Fibroblast of peridontal ligament (primary cell): ENCODE measurements at regions not wholly inside any gene's neighbourhood (a gene's known extent, or its start where the extent isn't known, plus 50 kb on each side); places are given as distances from the start of the nearest gene placed in this dataset.
A peak's percentile ranks its signal among the peaks of the same experiment; 100 is the strongest.

Experiments used
- DNase-seq: peaks from one replicate; pipeline ENCODE4 v3.0.0-alpha.2; 2010; ENCODE audit errors: extremely low read depth

- peak; percentile 66 for DNase-seq
Observed at GRCh38 chr9:73753171-73753570, 601.5 kb downstream of the ANXA1 start.

DNA sequence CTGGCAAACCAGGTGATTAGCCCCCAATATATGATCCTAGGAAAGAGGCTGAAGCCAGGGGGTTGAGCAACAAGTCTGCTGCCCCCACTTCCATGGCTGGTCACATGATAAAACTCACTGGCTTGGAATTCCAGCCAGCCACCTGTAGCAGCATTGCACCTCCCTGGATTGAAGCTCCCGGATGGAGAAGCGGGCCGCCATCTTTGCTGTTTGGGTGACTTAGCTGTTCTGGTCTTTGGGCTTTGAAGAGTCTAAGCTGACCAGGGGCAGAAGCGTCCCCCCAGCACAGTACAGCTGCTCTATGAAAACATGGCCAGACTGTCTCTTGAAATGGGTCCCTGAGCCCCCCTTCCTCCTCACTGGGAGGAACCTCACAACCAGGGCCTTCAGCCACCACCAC lies 610.2 kb downstream of the ANXA1 start:
- DNase-seq: no peak

GRCh38 chr9:73773896-73774295 lies 622.2 kb downstream of the ANXA1 start:
- no peak for DNase-seq

DNA sequence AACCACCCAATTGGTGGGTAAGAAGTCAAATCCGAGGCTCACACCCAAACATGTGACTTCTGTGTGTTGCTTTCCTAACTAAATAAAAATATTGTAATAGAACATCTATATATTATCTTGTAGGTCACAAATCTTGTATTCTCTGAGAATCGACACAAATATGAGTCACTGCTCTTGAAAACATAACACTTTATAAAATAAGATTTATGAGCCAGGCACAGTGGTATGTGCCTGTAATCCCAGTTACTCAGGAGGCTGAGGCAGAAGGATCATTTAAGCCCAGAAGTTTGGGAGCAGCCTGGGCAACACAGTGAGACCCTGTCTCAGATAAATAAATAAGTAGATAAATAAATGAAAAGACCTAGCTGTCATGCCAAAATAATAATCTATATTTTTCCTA lies 624.1 kb downstream of the ANXA1 start:
- peak; percentile 49 for DNase-seq

- peak; percentile 98 for DNase-seq
Observed at GRCh38 chr9:73780916-73781315, 629.3 kb downstream of the ANXA1 start.

GRCh38 chr9:73782166-73782565 lies 630.5 kb downstream of the ANXA1 start:
- DNase-seq: peak; percentile 86

DNA sequence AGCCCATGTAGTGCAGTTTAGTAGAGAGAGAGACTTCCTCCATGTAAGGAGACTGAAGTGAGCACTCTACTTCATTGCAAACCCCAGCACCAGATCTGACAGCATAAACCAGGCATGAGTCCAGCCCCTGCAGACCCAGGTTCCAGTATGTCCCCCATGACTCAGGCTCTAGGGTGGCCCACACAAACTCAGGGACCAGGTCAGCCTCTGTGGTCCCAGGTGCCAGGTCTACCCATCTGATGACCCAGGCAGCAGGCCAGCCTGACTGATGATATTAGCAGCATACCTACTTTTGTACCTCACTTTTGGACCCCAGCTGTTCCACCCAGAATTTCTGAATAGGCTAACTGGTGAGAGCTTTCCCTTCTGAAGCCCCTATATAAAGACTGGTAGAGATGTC lies 647.8 kb downstream of the ANXA1 start:
- DNase-seq: no peak

DNA sequence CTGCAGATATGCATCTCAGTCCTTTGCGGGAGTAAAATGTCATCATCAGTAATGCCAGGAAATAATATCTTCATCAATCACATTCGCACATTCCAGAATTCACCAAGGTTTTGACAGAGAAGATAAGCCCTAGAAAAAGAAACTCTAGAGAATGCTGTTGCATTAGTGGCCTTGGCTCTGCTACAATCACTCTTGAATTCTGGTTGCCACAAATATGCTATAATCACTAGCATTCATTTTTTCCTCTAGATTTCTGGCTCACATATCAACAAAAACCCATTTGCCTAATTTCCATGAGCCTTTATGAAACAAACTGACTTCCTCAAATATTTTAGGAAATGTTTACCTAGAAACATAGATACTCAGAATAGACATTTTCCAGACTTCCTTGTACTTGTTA lies 653.4 kb downstream of the ANXA1 start:
- DNase-seq: peak; percentile 83

- DNase-seq: peak; percentile 22
Observed at GRCh38 chr9:73805853-73806458, 654.3 kb downstream of the ANXA1 start.

- no peak for DNase-seq
Observed at GRCh38 chr9:73806876-73807275, 655.2 kb downstream of the ANXA1 start.

- peak; percentile 25 for DNase-seq
Observed at GRCh38 chr9:73807952-73808351, 656.3 kb downstream of the ANXA1 start.

DNA sequence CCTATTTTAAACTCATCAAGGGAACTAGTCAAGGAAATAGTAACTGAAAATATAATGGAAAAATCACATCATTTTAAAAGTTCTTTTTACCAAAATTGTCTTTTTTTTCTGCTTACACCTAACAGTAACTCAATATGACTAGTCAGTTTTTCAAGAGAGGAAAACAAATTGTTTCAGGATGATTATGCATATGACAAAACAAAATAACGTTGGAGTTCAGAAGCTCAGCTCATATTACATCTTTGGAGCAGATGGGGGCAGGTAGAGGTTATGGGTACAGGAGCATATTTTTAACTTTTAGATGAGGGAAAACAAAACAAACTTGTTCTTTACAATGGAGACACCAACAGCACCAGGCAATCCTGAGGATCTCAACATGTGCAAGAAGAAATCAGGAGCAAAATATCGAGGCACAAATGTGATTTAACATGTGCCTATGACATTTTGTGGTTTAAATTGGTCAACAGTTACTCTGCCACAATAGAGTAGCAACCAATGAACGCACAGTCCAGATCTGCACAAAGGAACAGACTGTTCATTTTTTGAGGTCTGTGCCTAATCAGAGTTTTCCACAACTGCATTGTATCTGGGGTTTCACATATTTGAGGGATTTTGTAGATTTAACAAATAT lies 659.0 kb downstream of the ANXA1 start:
- peak; percentile 59 for DNase-seq

DNA sequence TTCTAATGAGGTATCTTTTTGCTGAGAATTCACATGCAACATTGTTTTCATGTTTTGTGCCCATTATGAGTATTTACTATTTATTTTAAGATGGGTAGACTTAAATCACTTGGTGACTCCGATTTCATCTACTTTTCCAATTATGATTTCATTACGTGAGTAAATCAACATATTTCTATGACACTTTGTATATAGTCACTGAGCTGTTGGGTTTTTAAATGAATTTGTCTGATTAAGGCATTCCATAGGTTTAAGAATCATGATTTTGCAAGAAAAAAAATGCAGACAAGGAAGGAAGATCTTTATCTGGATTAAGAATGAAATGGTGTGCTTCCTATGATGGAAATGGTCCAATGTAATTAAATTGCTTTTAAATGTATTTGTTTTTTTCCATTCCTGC lies 661.9 kb downstream of the ANXA1 start:
- no peak for DNase-seq

GRCh38 chr9:73816905-73817304 lies 665.2 kb downstream of the ANXA1 start:
- no peak for DNase-seq

DNA sequence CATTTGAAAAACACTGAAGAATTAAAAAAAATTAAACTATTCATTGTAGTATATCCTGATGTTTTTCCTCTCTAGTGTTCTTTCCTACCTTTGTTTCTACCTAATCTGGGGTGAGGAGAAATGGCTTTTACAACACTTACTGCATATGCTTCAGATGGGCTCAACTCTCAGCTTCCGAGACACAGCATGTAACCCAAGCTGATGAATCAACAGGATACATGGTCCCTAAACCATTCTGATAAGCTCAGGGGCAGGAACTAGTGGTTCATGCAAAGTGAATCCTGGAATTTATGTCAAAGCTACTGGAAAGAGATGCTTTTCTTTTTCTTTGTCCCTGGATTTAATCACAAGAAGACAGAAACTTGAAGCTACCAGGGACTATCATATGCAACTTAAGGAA lies 672.5 kb upstream of the RORB start:
- no peak for DNase-seq

DNA sequence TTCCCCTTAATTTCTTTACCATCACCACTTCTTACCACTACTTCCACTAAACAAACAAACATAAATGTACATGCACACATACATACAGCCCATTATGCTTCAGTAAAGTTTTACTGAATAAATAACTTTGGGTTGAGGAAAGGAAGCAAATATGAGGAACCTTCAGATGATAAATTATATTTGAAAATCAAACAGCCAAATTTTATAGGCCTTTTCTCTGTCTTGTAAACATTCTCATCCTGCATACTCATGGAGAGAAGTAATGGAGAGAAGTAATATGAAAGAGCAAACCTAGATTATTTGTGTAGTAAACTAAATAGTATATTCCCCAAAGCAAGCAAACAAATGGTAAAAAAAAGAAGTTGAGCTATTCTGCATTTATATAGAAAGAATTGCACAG lies 658.3 kb upstream of the RORB start:
- no peak for DNase-seq

GRCh38 chr9:73839471-73839870 lies 657.7 kb upstream of the RORB start:
- DNase-seq: no peak

DNA sequence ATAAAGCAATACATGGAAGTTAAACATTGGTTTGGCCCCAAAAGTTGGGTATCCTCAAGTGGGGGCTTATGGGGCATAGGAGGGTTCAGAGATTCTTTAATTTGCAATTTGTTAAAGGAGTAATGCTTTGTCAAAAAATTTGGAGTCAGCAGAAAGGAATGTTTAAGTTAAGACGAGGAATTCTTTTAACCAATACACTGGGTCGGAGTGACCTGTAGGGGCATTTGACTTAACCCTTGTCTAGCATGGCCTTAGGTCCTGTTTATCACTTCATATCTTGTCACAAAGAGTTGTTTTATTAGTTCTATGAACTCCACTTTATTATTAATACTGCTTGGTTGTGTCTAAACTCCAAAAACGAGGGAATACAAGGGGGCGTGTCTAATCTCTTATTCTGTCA lies 656.1 kb upstream of the RORB start:
- DNase-seq: no peak

DNA sequence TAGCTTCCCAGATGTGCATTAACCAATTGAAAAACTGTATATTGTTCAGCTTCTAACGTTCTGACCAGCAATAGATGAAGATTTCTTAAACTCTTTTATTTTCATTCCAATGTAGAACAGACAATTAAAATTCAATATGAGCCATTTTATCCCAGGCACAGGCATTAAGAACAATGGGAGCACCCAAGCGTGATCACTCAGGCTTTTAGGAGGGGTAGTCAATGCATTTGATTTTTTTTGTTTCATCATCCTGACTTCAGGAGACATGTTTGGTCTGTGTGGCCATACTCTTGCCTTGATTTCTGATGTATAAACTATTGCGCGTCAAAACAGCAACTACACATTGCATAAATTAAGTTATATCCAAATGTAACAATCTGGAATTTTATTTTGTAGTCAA lies 653.0 kb upstream of the RORB start:
- DNase-seq: no peak

GRCh38 chr9:73845539-73845938 lies 651.6 kb upstream of the RORB start:
- no peak for DNase-seq

- peak; percentile 49 for DNase-seq
Observed at GRCh38 chr9:73845954-73846690, 651.0 kb upstream of the RORB start.

DNA sequence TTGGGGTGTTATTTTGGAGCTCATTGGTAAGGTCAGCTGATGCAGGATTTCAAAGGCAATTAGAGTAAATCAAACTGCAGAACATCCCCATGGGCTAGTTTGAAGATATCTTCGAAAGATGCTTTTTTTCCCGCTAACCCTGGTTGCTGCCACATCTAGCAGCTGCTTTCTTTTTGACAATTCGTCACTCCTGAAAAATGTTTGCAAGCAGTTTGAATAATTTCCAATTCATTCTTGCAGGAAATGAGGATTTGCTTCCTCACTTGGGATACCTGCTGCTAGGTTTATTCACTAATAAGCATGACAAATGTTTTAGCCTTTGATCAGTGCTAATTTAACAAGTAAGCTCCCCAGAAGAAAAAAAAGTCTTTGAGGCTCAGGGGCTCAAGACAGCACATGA lies 649.6 kb upstream of the RORB start:
- DNase-seq: no peak

- no peak for DNase-seq
Observed at GRCh38 chr9:73853549-73853948, 643.6 kb upstream of the RORB start.
